Spinal cord (tissue), 9 donors: ENCODE measurements at regions not wholly inside any gene's neighbourhood (a gene's known extent, or its start where the extent isn't known, plus 50 kb on each side); places are given as distances from the start of the nearest gene placed in this dataset.

ENCODE experiments used
- DNase-seq, 6 donors: peaks; one replicate each; pipeline versions ENCODE4 v3.0.0 to v3.0.0-alpha.2; 2013 to 2015; ENCODE audit warnings: low spot score in 6 of 6, low read depth in 4 of 6
- H3K27ac ChIP-seq: one replicate; pipeline ENCODE4 v1.5.1; 2013; ENCODE audit warnings: low read depth, low read length, control low read depth
- H3K27me3 ChIP-seq: one replicate; pipeline ENCODE4 v1.6.1; 2013; ENCODE audit warnings: low read length; ENCODE audit not compliant: control insufficient read depth, insufficient read depth
- H3K36me3 ChIP-seq: one replicate; pipeline ENCODE4 v1.6.1; 2013; ENCODE audit warnings: low read length; ENCODE audit not compliant: control insufficient read depth, insufficient read depth
- H3K4me1 ChIP-seq: one replicate; pipeline ENCODE4 v1.6.1; 2013; ENCODE audit warnings: low read length; ENCODE audit not compliant: control insufficient read depth, insufficient read depth
- H3K4me3 ChIP-seq: one replicate; pipeline ENCODE4 v1.5.1; 2013; ENCODE audit warnings: low read depth, low read length, control low read depth
- H3K9me3 ChIP-seq: one replicate; pipeline ENCODE4 v1.6.1; 2013; ENCODE audit warnings: low read length; ENCODE audit not compliant: control insufficient read depth, insufficient read depth
- WGBS: methylation state at CpG from one replicate; pipeline ENCODE4 v1.1.5; 2013; ENCODE audit warnings: missing lambda C conversion rate; ENCODE audit not compliant: insufficient coverage; 5-methylcytosine and 5-hydroxymethylcytosine counted together
- donor health status: healthy.

GRCh38 chr15:94600505-94600904 is 369.1 kb downstream of the MCTP2 start:
- Histone ChIP-seq H3K27ac (no peak overlapping the region), H3K27me3 (no peaks in the 10 kb centered on the region), H3K9me3 (no peaks in the 10 kb centered on the region), H3K4me1 (no peaks in the 10 kb centered on the region), H3K4me3 (no peak overlapping the region), H3K36me3 (no peaks in the 10 kb centered on the region)
- 76% methylated on average over 6 of the region's 8 CpGs for WGBS
- DNase-seq: no peak

- 84% methylated on average over 4 of the region's 8 CpGs for WGBS
- Histone ChIP-seq H3K4me1 (no peaks in the 10 kb centered on the region), H3K9me3 (no peaks in the 10 kb centered on the region), H3K27me3 (no peaks in the 10 kb centered on the region), H3K36me3 (no peaks in the 10 kb centered on the region), H3K4me3 (no peak overlapping the region), H3K27ac (no peak overlapping the region)
- DNase-seq: peak in 1 of 6 donors; percentile 29
These were observed 371.6 kb downstream of the MCTP2 start for GRCh38 chr15:94602754-94603470.

GRCh38 chr15:94606286-94606685 is 374.9 kb downstream of the MCTP2 start:
- Histone ChIP-seq H3K4me3 (no peak overlapping the region), H3K4me1 (peaks cover 2% of the 10 kb centered on the region), H3K36me3 (no peaks in the 10 kb centered on the region), H3K9me3 (no peaks in the 10 kb centered on the region), H3K27me3 (no peaks in the 10 kb centered on the region), H3K27ac (no peak overlapping the region)
- no peak for DNase-seq

GRCh38 chr15:94607176-94607654 is 375.9 kb downstream of the MCTP2 start:
- H3K9me3 ChIP-seq: no peaks in the 10 kb centered on the region
- no peak overlapping the region for H3K4me3 ChIP-seq
- H3K36me3 ChIP-seq: no peaks in the 10 kb centered on the region
- 69% methylated on average over 2 of the region's 7 CpGs for whole genome bisulfite sequencing
- peak in 1 of 6 donors; percentile 36 for DNase-seq
- H3K4me1 ChIP-seq: peaks cover 2% of the 10 kb centered on the region
- no peak overlapping the region for H3K27ac ChIP-seq
- no peaks in the 10 kb centered on the region for H3K27me3 ChIP-seq

- no CpG with 5 or more reads among the region's 2 CpGs for WGBS
- Histone ChIP-seq H3K27ac (no peak overlapping the region), H3K36me3 (no peaks in the 10 kb centered on the region), H3K4me1 (peaks cover 2% of the 10 kb centered on the region), H3K4me3 (no peak overlapping the region), H3K9me3 (no peaks in the 10 kb centered on the region), H3K27me3 (no peaks in the 10 kb centered on the region)
- peak in 1 of 6 donors; percentile 13 for DNase-seq
These were observed 378.7 kb downstream of the MCTP2 start for GRCh38 chr15:94610069-94610468.

GRCh38 chr15:94610485-94610884 is 379.1 kb downstream of the MCTP2 start:
- DNase-seq: peak in 2 of 6 donors; percentile 9 to 41
- Histone ChIP-seq H3K4me3 (no peak overlapping the region), H3K9me3 (no peaks in the 10 kb centered on the region), H3K27me3 (no peaks in the 10 kb centered on the region), H3K27ac (no peak overlapping the region), H3K4me1 (peaks cover 2% of the 10 kb centered on the region), H3K36me3 (no peaks in the 10 kb centered on the region)
- no CpG with 5 or more reads among the region's 3 CpGs for WGBS

GRCh38 chr15:94611656-94612055 is 380.3 kb downstream of the MCTP2 start:
- H3K27me3 ChIP-seq: no peaks in the 10 kb centered on the region
- H3K9me3 ChIP-seq: no peaks in the 10 kb centered on the region
- H3K27ac ChIP-seq: no peak overlapping the region
- WGBS: no CpG with 5 or more reads among the region's 2 CpGs
- H3K4me3 ChIP-seq: no peak overlapping the region
- DNase-seq: no peak
- H3K4me1 ChIP-seq: peaks cover 2% of the 10 kb centered on the region
- H3K36me3 ChIP-seq: no peaks in the 10 kb centered on the region

- Histone ChIP-seq H3K9me3 (no peaks in the 10 kb centered on the region), H3K36me3 (no peaks in the 10 kb centered on the region), H3K27ac (no peak overlapping the region), H3K27me3 (no peaks in the 10 kb centered on the region), H3K4me3 (no peak overlapping the region), H3K4me1 (peaks cover 2% of the 10 kb centered on the region)
- no peak for DNase-seq
- WGBS: no CpG with 5 or more reads among the region's 3 CpGs
These were observed 384.3 kb downstream of the MCTP2 start for GRCh38 chr15:94615688-94616087.

- H3K36me3 ChIP-seq: no peaks in the 10 kb centered on the region
- no peaks in the 10 kb centered on the region for H3K27me3 ChIP-seq
- no peak overlapping the region for H3K27ac ChIP-seq
- no peaks in the 10 kb centered on the region for H3K9me3 ChIP-seq
- DNase-seq: no peak
- WGBS: 100% methylated on average over 4 of the region's 5 CpGs
- no peak overlapping the region for H3K4me3 ChIP-seq
- H3K4me1 ChIP-seq: no peaks in the 10 kb centered on the region
These were observed 389.3 kb downstream of the MCTP2 start for GRCh38 chr15:94620632-94621031.

- H3K27me3 ChIP-seq: no peaks in the 10 kb centered on the region
- H3K27ac ChIP-seq: no peak overlapping the region
- DNase-seq: no peak
- no peaks in the 10 kb centered on the region for H3K4me1 ChIP-seq
- H3K9me3 ChIP-seq: no peaks in the 10 kb centered on the region
- H3K4me3 ChIP-seq: no peak overlapping the region
- H3K36me3 ChIP-seq: no peaks in the 10 kb centered on the region
These were observed 390.4 kb downstream of the MCTP2 start for GRCh38 chr15:94621736-94622135.
